Skeletal muscle tissue (tissue), 3 donors: ENCODE measurements at regions not wholly inside any gene's neighbourhood (a gene's known extent, or its start where the extent isn't known, plus 50 kb on each side); places are given as distances from the start of the nearest gene placed in this dataset.

Experiments
- H3K27ac ChIP-seq: one replicate; pipeline ENCODE4 v1.7.0; 2013; ENCODE audit warnings: mild to moderate bottlenecking, low read depth, low read length, inconsistent platforms
- H3K27me3 ChIP-seq, 3 donors: one replicate each; pipeline ENCODE4 v1.7.0; 2013; ENCODE audit warnings: low read length in 3 of 3; ENCODE audit not compliant: control insufficient read depth in 3 of 3, insufficient read depth in 3 of 3
- H3K36me3 ChIP-seq, 3 donors: one replicate each; pipeline ENCODE4 v1.7.0; 2013; ENCODE audit warnings: low read length in 3 of 3; ENCODE audit not compliant: control insufficient read depth in 3 of 3, insufficient read depth in 3 of 3
- H3K4me1 ChIP-seq, 3 donors: one replicate each; pipeline ENCODE4 v1.7.0; 2013; ENCODE audit warnings: low read length in 3 of 3, mild to moderate bottlenecking in 3 of 3; ENCODE audit not compliant: control insufficient read depth in 3 of 3, insufficient read depth in 3 of 3
- H3K4me3 ChIP-seq, 3 donors: one replicate each; pipeline ENCODE4 v1.7.0; 2013; ENCODE audit warnings: low read length in 3 of 3
- H3K9ac ChIP-seq, 3 donors: one replicate each; pipeline ENCODE4 v1.7.0; 2013; ENCODE audit warnings: low read length in 3 of 3, mild to moderate bottlenecking in 3 of 3, moderate library complexity in 2 of 3, low read depth in 1 of 3
- H3K9me3 ChIP-seq, 3 donors: one replicate each; pipeline ENCODE4 v1.7.0; 2013; ENCODE audit warnings: low read length in 3 of 3; ENCODE audit not compliant: control insufficient read depth in 3 of 3
- donor health status: Osteomylitis.

DNA sequence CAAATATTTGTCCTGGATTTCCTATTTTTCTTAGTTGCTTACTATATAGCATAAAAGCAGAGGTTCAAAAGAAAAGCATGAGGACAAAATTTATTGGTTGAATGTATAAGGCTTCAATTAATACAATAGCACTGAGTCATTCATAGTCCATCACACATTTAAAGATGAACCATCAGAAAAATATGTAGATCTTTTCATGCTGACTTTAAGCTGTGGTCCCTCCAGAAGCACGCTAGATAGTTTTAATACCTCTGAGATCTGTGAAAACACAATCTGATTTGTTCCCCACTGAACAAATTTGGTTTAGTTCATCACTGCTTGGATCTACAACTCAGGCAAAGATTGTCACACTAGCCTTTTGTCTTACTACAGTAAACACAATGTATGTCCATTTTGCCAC, 377.2 kb upstream of the ANXA10 start:
- Histone ChIP-seq H3K4me1 (no peaks in the 10 kb centered on the region), H3K36me3 (no peaks in the 10 kb centered on the region), H3K27ac (no peak overlapping the region), H3K4me3 (no peak overlapping the region), H3K27me3 (no peaks in the 10 kb centered on the region), H3K9me3 (no peaks in the 10 kb centered on the region), H3K9ac (no peak overlapping the region)

DNA sequence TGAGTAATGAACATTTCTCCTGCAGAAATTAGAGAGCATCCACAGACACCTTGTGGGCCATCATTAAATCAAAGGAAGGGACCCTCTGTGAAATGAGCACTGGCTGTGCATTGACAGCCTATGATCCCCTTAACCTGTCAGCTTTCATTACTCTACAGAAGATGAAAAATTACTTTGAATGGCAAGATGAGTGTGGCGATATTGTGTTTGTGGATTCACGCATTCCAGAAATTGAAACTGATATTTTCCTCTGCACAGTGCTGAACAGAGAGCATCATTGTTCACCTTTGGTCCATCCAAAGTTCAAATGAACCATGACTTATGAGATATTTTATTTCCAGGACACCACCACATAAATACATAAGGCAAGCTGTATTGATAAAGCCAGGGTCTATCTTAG, 374.8 kb upstream of the ANXA10 start:
- H3K9ac ChIP-seq: no peak overlapping the region
- no peaks in the 10 kb centered on the region for H3K27me3 ChIP-seq
- H3K36me3 ChIP-seq: no peaks in the 10 kb centered on the region
- no peak overlapping the region for H3K27ac ChIP-seq
- no peak overlapping the region for H3K4me3 ChIP-seq
- no peaks in the 10 kb centered on the region for H3K9me3 ChIP-seq
- no peaks in the 10 kb centered on the region for H3K4me1 ChIP-seq

DNA sequence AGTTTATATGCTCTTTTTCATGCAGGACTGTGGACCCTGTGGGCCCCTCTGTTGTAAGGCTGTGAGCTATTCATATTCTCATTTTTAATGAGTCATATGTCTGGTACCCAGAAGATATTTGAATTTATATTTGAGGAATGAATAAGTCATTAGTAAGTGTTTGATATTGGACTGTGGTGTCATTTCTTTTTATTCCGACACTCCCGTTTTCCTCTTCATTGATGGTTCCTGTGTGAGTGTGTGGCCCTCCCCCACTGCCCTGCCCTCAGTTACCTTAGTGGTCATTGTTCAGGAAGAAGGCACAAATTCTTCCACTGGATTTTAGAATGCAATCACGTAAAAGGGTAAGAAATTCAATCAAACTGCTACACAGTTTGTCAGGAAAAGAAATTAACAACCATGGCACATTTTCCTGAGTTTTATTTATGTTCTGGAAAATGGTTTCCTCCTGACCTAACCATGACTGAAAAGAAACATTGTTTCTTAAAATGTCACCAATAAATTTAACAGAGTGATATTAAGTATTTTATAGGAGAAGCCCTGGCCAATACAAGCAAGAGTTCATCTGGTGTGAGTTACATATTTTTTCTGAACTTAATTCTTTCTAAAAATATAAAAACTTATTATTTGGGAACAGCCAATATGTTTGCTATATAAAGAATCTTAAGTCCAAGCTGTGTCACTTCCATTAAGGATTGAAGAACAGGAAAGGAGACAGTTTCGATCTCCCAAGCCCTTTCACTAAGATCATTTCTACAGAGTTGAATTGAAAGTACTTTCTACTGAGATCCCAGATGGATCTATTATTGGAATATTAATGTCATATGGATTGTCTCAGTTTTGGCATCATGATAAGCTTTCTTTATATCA, 370.5 kb upstream of the ANXA10 start:
- no peaks in the 10 kb centered on the region for H3K4me1 ChIP-seq
- H3K27ac ChIP-seq: no peak overlapping the region
- no peaks in the 10 kb centered on the region for H3K27me3 ChIP-seq
- no peak overlapping the region for H3K9ac ChIP-seq
- H3K9me3 ChIP-seq: no peaks in the 10 kb centered on the region
- no peaks in the 10 kb centered on the region for H3K36me3 ChIP-seq
- H3K4me3 ChIP-seq: no peak overlapping the region

DNA sequence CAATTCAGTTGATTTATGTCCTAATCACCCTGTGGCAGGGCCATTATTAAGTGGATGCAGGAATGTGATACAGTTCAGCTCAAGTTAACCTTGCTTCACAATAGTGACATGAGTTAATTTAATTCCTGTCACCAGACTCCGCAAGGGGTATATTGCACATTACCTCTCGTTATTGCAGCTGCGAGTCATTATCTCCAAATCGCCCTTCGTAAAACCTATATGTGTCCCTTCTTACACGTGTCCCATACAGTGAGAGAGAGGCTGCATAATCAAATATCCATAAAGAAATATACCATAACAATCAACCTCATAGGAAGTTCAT, 369.9 kb upstream of the ANXA10 start:
- Histone ChIP-seq H3K9me3 (no peaks in the 10 kb centered on the region), H3K9ac (no peak overlapping the region), H3K4me3 (no peak overlapping the region), H3K27ac (no peak overlapping the region), H3K4me1 (no peaks in the 10 kb centered on the region), H3K36me3 (no peaks in the 10 kb centered on the region), H3K27me3 (no peaks in the 10 kb centered on the region)

DNA sequence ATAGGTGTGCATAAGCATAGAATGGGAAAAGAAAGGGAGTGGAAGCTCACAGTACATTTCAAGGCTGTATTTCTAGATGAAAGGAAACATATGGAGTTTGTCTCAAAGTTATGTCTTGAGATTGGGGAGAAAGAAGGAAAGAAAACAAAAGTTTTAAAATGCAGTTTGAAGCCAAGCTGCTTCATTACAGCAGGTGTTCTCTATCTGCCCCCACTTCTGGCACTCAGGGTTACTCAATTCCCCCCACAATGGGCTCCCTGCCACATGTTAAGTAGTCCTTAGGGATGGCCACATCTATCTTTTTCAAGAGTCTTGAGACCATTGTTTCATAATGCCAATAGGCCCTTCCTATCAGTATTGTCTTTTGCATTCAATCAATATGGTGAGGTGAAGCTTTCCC, 367.4 kb upstream of the ANXA10 start:
- no peak overlapping the region for H3K9ac ChIP-seq
- no peaks in the 10 kb centered on the region for H3K36me3 ChIP-seq
- no peak overlapping the region for H3K27ac ChIP-seq
- no peaks in the 10 kb centered on the region for H3K4me1 ChIP-seq
- H3K9me3 ChIP-seq: no peaks in the 10 kb centered on the region
- no peaks in the 10 kb centered on the region for H3K27me3 ChIP-seq
- H3K4me3 ChIP-seq: no peak overlapping the region

- Histone ChIP-seq H3K9me3 (peaks cover 0 to 2% (median 0%) of the 10 kb centered on the region in 3 donors), H3K4me1 (no peaks in the 10 kb centered on the region), H3K4me3 (no peak overlapping the region), H3K9ac (no peak overlapping the region), H3K27me3 (no peaks in the 10 kb centered on the region), H3K36me3 (no peaks in the 10 kb centered on the region), H3K27ac (no peak overlapping the region)
Measured at GRCh38 chr4:167730769-167731168, 361.6 kb upstream of the ANXA10 start.

DNA sequence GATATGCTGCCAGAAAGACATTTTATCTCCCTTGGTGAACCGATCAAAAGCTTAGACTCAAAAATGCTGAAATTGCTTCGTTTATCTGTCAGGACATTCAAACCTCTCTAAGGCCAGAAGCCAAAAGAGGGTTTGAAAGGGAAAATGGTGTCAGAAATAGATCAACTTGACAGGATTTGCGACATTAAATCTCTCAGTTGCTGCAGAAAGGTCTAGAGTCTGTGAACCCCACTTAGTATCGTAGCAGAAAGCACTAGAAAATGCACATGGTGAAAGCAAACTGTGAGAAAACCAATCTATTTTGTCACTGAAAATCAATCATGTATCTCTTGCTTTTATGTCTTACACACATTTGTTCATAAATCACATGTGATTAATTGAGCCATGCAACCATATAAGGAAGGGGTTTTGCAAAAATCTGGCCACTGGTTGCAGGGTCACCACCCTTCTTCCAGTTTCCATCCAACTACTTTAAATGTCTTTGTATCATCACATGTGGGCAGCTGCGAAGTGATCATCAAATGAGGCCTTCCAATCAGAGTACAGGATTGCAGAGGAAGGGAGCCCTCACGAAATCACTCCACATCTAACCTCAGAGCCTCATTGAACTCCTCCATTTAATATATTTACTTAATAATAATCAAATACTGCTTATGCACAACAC, 347.2 kb upstream of the ANXA10 start:
- Histone ChIP-seq H3K4me3 (no peak overlapping the region), H3K36me3 (no peaks in the 10 kb centered on the region), H3K27me3 (no peaks in the 10 kb centered on the region), H3K27ac (no peak overlapping the region), H3K9ac (no peak overlapping the region), H3K9me3 (no peaks in the 10 kb centered on the region), H3K4me1 (no peaks in the 10 kb centered on the region)

- Histone ChIP-seq H3K36me3 (no peaks in the 10 kb centered on the region), H3K4me1 (no peaks in the 10 kb centered on the region), H3K9me3 (peaks cover 0 to 3% (median 2%) of the 10 kb centered on the region in 3 donors), H3K4me3 (no peak overlapping the region), H3K27me3 (no peaks in the 10 kb centered on the region), H3K27ac (no peak overlapping the region), H3K9ac (no peak overlapping the region)
Measured at GRCh38 chr4:167767281-167767680, 325.1 kb upstream of the ANXA10 start.

- no peaks in the 10 kb centered on the region for H3K36me3 ChIP-seq
- peaks cover 0 to 3% (median 0%) of the 10 kb centered on the region in 3 donors for H3K9me3 ChIP-seq
- H3K27me3 ChIP-seq: no peaks in the 10 kb centered on the region
- no peak overlapping the region for H3K4me3 ChIP-seq
- H3K9ac ChIP-seq: no peak overlapping the region
- no peak overlapping the region for H3K27ac ChIP-seq
- H3K4me1 ChIP-seq: no peaks in the 10 kb centered on the region
Measured at GRCh38 chr4:167774646-167775045, 317.7 kb upstream of the ANXA10 start.

DNA sequence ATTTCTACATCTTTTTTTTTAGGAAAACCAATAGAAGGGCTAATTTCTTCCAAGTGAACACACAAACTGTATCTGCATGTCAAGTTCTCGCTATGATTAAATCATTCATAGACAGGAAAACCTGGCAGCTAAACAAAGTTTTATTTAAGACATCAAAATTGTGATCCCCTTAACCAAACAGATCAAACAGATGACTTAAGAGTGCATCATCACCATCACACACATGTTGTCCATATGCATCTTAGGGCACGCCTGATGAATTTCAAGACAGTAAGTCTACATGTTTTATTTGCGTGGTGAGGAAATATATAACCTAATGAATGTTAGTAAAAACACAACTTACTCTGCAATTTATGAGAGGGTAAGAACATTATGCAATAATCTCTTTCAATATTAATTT, 317.0 kb upstream of the ANXA10 start:
- H3K9me3 ChIP-seq: peaks cover 0 to 3% (median 0%) of the 10 kb centered on the region in 3 donors
- H3K4me1 ChIP-seq: no peaks in the 10 kb centered on the region
- H3K27ac ChIP-seq: no peak overlapping the region
- no peaks in the 10 kb centered on the region for H3K27me3 ChIP-seq
- H3K9ac ChIP-seq: no peak overlapping the region
- H3K36me3 ChIP-seq: no peaks in the 10 kb centered on the region
- no peak overlapping the region for H3K4me3 ChIP-seq
